GM21526 (cell line): ENCODE measurements at regions not wholly inside any gene's neighbourhood (a gene's known extent, or its start where the extent isn't known, plus 50 kb on each side); places are given as distances from the start of the nearest gene placed in this dataset.

Source experiments
- ATAC-seq: cut with Tn5 transposase; IDR thresholded peaks from one replicate; pipeline ENCODE4 v1.9.1; 2021; ENCODE audit warnings: moderate library complexity; ENCODE audit not compliant: unreplicated experiment, low FRiP score

GRCh38 chr5:118555727-118556126 is 432.6 kb downstream of the DTWD2 start:
- no peak for ATAC-seq

- no peak for ATAC-seq
Measured at GRCh38 chr5:118554981-118555380, 433.4 kb downstream of the DTWD2 start.

- no peak for ATAC-seq
Measured at GRCh38 chr5:118554241-118554640, 434.1 kb downstream of the DTWD2 start.

- no peak for ATAC-seq
Measured at GRCh38 chr5:118553662-118554061, 434.7 kb downstream of the DTWD2 start.

GRCh38 chr5:118552731-118553360 is 435.5 kb downstream of the DTWD2 start:
- ATAC-seq: no peak

- no peak for ATAC-seq
Measured at GRCh38 chr5:118552146-118552545, 436.2 kb downstream of the DTWD2 start.

- no peak for ATAC-seq
Measured at GRCh38 chr5:118551716-118552115, 436.6 kb downstream of the DTWD2 start.

- ATAC-seq: no peak
Measured at GRCh38 chr5:118551031-118551430, 437.3 kb downstream of the DTWD2 start.

GRCh38 chr5:118548761-118549720 is 439.3 kb downstream of the DTWD2 start:
- ATAC-seq: no peak

- no peak for ATAC-seq
Measured at GRCh38 chr5:118545470-118545869, 442.9 kb downstream of the DTWD2 start.

GRCh38 chr5:118544887-118545449 is 443.4 kb downstream of the DTWD2 start:
- no peak for ATAC-seq

GRCh38 chr5:118533923-118534322 is 454.4 kb downstream of the DTWD2 start:
- no peak for ATAC-seq

- ATAC-seq: no peak
Measured at GRCh38 chr5:118533156-118533555, 455.2 kb downstream of the DTWD2 start.

GRCh38 chr5:118531276-118531675 is 457.1 kb downstream of the DTWD2 start:
- ATAC-seq: no peak

- ATAC-seq: no peak
Measured at GRCh38 chr5:118529361-118530144, 458.8 kb downstream of the DTWD2 start.

GRCh38 chr5:118522626-118523025 is 465.7 kb downstream of the DTWD2 start:
- ATAC-seq: no peak

GRCh38 chr5:118520771-118521415 is 467.5 kb downstream of the DTWD2 start:
- ATAC-seq: no peak

GRCh38 chr5:118519466-118519865 is 468.9 kb downstream of the DTWD2 start:
- no peak for ATAC-seq

- no peak for ATAC-seq
Measured at GRCh38 chr5:118518720-118519119, 469.6 kb downstream of the DTWD2 start.

- no peak for ATAC-seq
Measured at GRCh38 chr5:118511846-118512245, 476.5 kb downstream of the DTWD2 start.
